GM18867 (cell line): ENCODE measurements at regions not wholly inside any gene's neighbourhood (a gene's known extent, or its start where the extent isn't known, plus 50 kb on each side); places are given as distances from the start of the nearest gene placed in this dataset.

Experiments used
- ATAC-seq: cut with Tn5 transposase; IDR thresholded peaks from one replicate; pipeline ENCODE4 v1.9.1; 2021; ENCODE audit warnings: mild to moderate bottlenecking, moderate library complexity; ENCODE audit not compliant: unreplicated experiment

- ATAC-seq, result no peak
Observed at GRCh38 chr3:175902226-175902625, 1043.1 kb downstream of the NAALADL2 start.

GRCh38 chr3:175898194-175898593 lies 1039.1 kb downstream of the NAALADL2 start:
- no peak for ATAC-seq

- ATAC-seq, result no peak
Observed at GRCh38 chr3:175896655-175897054, 1037.5 kb downstream of the NAALADL2 start.

GRCh38 chr3:175895731-175896130 lies 1036.6 kb downstream of the NAALADL2 start:
- ATAC-seq, result no peak

- ATAC-seq, result no peak
Observed at GRCh38 chr3:175893566-175893965, 1034.4 kb downstream of the NAALADL2 start.

- ATAC-seq, result no peak
Observed at GRCh38 chr3:175890066-175890465, 1030.9 kb downstream of the NAALADL2 start.

GRCh38 chr3:175885231-175885766 lies 1026.2 kb downstream of the NAALADL2 start:
- no peak for ATAC-seq

GRCh38 chr3:175879417-175879816 lies 1020.3 kb downstream of the NAALADL2 start:
- ATAC-seq, result no peak

GRCh38 chr3:175869404-175869803 lies 1010.3 kb downstream of the NAALADL2 start:
- peak; percentile 94 for ATAC-seq

- no peak for ATAC-seq
Observed at GRCh38 chr3:175868626-175869025, 1009.5 kb downstream of the NAALADL2 start.

- no peak for ATAC-seq
Observed at GRCh38 chr3:175865724-175866123, 1006.6 kb downstream of the NAALADL2 start.

- no peak for ATAC-seq
Observed at GRCh38 chr3:175861916-175862315, 1002.8 kb downstream of the NAALADL2 start.
